ENCODE measurements at regions not wholly inside any gene's neighbourhood (a gene's known extent, or its start where the extent isn't known, plus 50 kb on each side); places are given as distances from the start of the nearest gene placed in this dataset.

- TF ChIP-seq RAD21 (IDR thresholded peaks at IDR 0.05; ENCODE audit: low read depth) (no peak), CREB1 (IDR thresholded peaks at IDR 0.05; ENCODE audit: low read depth) (no peak), TEAD4 (IDR thresholded peaks at IDR 0.05) (no peak), YY1 (IDR thresholded peaks at IDR 0.05; ENCODE audit: low read depth) (no peak), EP300 (IDR thresholded peaks at IDR 0.05; ENCODE audit: borderline replicate concordance) (no peak)
- TF ChIP-seq, protein P1, sequence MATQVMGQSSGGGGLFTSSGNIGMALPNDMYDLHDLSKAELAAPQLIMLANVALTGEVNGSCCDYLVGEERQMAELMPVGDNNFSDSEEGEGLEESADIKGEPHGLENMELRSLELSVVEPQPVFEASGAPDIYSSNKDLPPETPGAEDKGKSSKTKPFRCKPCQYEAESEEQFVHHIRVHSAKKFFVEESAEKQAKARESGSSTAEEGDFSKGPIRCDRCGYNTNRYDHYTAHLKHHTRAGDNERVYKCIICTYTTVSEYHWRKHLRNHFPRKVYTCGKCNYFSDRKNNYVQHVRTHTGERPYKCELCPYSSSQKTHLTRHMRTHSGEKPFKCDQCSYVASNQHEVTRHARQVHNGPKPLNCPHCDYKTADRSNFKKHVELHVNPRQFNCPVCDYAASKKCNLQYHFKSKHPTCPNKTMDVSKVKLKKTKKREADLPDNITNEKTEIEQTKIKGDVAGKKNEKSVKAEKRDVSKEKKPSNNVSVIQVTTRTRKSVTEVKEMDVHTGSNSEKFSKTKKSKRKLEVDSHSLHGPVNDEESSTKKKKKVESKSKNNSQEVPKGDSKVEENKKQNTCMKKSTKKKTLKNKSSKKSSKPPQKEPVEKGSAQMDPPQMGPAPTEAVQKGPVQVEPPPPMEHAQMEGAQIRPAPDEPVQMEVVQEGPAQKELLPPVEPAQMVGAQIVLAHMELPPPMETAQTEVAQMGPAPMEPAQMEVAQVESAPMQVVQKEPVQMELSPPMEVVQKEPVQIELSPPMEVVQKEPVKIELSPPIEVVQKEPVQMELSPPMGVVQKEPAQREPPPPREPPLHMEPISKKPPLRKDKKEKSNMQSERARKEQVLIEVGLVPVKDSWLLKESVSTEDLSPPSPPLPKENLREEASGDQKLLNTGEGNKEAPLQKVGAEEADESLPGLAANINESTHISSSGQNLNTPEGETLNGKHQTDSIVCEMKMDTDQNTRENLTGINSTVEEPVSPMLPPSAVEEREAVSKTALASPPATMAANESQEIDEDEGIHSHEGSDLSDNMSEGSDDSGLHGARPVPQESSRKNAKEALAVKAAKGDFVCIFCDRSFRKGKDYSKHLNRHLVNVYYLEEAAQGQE (IDR thresholded peaks at IDR 0.05; ENCODE audit: low read depth), result no peak
These were observed 140.9 kb upstream of the CHORDC1 start for GRCh38 chr11:90363739-90364138.

DNA sequence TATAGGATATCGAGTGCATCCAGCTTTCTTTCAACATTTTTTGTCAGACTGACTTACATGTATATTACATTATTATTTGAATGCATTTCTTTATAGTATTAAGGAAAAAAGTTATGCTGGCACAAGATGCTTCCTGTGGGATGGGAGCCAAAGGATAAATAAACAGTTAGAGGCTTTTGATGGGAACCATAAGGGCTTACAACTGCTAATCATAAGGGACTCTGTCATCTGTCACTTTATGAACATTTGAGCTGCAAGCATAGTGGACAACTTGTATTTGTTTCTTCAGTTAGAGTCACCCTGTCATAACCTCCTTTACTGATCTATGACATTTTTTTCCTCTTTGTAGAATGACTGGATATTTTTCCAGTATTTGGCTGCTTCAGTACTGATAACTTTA is 132.4 kb upstream of the CHORDC1 start:
- TF ChIP-seq NFIC (IDR thresholded peaks at IDR 0.05), result no peak
- TF ChIP-seq TEAD4 (IDR thresholded peaks at IDR 0.05), result no peak
- TF ChIP-seq RAD21 (IDR thresholded peaks at IDR 0.05; ENCODE audit: low read depth), result no peak
- TF ChIP-seq EP300 (IDR thresholded peaks at IDR 0.05; ENCODE audit: borderline replicate concordance), result no peak
- TF ChIP-seq, protein P1 (IDR thresholded peaks at IDR 0.05; ENCODE audit: low read depth), result no peak
- TF ChIP-seq TAF1 (IDR thresholded peaks at IDR 0.05; ENCODE audit: low read depth), result no peak
- no peak for TF ChIP-seq CREB1 (IDR thresholded peaks at IDR 0.05; ENCODE audit: low read depth)
- TF ChIP-seq YY1 (IDR thresholded peaks at IDR 0.05; ENCODE audit: low read depth), result no peak
- no peak for TF ChIP-seq ZBTB7A (IDR thresholded peaks at IDR 0.05; ENCODE audit: low read depth)

GRCh38 chr11:90349731-90350130 is 126.9 kb upstream of the CHORDC1 start:
- TF ChIP-seq FOXM1 (IDR thresholded peaks at IDR 0.05; ENCODE audit: borderline replicate concordance, low read depth) (no peak), ZBTB7A (IDR thresholded peaks at IDR 0.05; ENCODE audit: low read depth) (no peak), TCF12 (IDR thresholded peaks at IDR 0.05; ENCODE audit: low read depth) (no peak), TEAD4 (IDR thresholded peaks at IDR 0.05) (no peak)
- TF ChIP-seq, protein P1 (IDR thresholded peaks at IDR 0.05; ENCODE audit: low read depth), result no peak

DNA sequence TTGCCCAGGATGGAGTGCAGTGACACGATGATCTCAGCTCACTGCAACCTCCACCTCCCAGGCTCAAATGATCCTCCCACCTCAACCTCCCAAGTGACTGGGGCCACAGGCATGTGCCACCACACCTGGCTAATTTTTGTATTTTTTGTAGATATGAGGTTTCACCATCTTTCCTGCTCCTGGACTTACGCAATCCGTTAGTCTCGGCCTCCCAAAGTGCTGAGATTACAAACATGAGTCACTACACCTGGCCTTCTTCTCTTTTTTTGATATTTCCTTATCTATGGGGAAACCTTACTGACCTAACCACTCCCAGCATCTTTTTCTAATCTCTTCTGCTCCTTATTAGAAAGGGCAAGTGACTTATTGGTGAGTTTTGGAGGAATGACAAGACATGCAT is 121.7 kb upstream of the CHORDC1 start:
- TF ChIP-seq RAD21 (IDR thresholded peaks at IDR 0.05; ENCODE audit: low read depth) (no peak), TEAD4 (IDR thresholded peaks at IDR 0.05) (no peak), FOXM1 (IDR thresholded peaks at IDR 0.05; ENCODE audit: borderline replicate concordance, low read depth) (no peak), MAX (IDR thresholded peaks at IDR 0.05) (no peak), CREB1 (IDR thresholded peaks at IDR 0.05; ENCODE audit: low read depth) (no peak), TAF1 (IDR thresholded peaks at IDR 0.05; ENCODE audit: low read depth) (no peak)

- TF ChIP-seq FOXM1 (IDR thresholded peaks at IDR 0.05; ENCODE audit: borderline replicate concordance, low read depth), result no peak
- no peak for TF ChIP-seq MAX (IDR thresholded peaks at IDR 0.05)
- TF ChIP-seq TCF12 (IDR thresholded peaks at IDR 0.05; ENCODE audit: low read depth), result no peak
- no peak for TF ChIP-seq CEBPB (IDR thresholded peaks at IDR 0.05)
- no peak for TF ChIP-seq ZBTB7A (IDR thresholded peaks at IDR 0.05; ENCODE audit: low read depth)
- no peak for TF ChIP-seq CREB1 (IDR thresholded peaks at IDR 0.05; ENCODE audit: low read depth)
- TF ChIP-seq TAF1 (IDR thresholded peaks at IDR 0.05; ENCODE audit: low read depth), result no peak
- no peak for TF ChIP-seq NFIC (IDR thresholded peaks at IDR 0.05)
- TF ChIP-seq USF1 (IDR thresholded peaks at IDR 0.05), result no peak
- no peak for TF ChIP-seq RAD21 (IDR thresholded peaks at IDR 0.05; ENCODE audit: low read depth)
- no peak for TF ChIP-seq EGR1 (IDR thresholded peaks at IDR 0.05)
- TF ChIP-seq TEAD4 (IDR thresholded peaks at IDR 0.05), result no peak
- TF ChIP-seq YY1 (IDR thresholded peaks at IDR 0.05; ENCODE audit: low read depth), result no peak
- TF ChIP-seq, protein P1 (IDR thresholded peaks at IDR 0.05; ENCODE audit: low read depth), result no peak
- no peak for TF ChIP-seq EP300 (IDR thresholded peaks at IDR 0.05; ENCODE audit: borderline replicate concordance)
These were observed 120.8 kb upstream of the CHORDC1 start for GRCh38 chr11:90343673-90344072.

All from Ishikawa (cell line).